ENCODE measurements at regions not wholly inside any gene's neighbourhood (a gene's known extent, or its start where the extent isn't known, plus 50 kb on each side); places are given as distances from the start of the nearest gene placed in this dataset.

- DNase-seq: no peak
These were observed 1010.1 kb upstream of the B3GALT2 start for GRCh38 chr1:194196562-194196961.

- no peak for DNase-seq
These were observed 1008.3 kb upstream of the B3GALT2 start for GRCh38 chr1:194194724-194195123.

- DNase-seq: no peak
These were observed 998.6 kb upstream of the B3GALT2 start for GRCh38 chr1:194184974-194185373.

GRCh38 chr1:194184425-194184824 is 998.0 kb upstream of the B3GALT2 start:
- DNase-seq: no peak

- DNase-seq: no peak
These were observed 995.4 kb upstream of the B3GALT2 start for GRCh38 chr1:194181845-194182244.

- DNase-seq: no peak
These were observed 989.8 kb upstream of the B3GALT2 start for GRCh38 chr1:194176212-194176611.

GRCh38 chr1:194175251-194175650 is 988.8 kb upstream of the B3GALT2 start:
- DNase-seq: no peak

GRCh38 chr1:194174528-194174927 is 988.1 kb upstream of the B3GALT2 start:
- no peak for DNase-seq

GRCh38 chr1:194171596-194171995 is 985.2 kb upstream of the B3GALT2 start:
- DNase-seq: no peak

GRCh38 chr1:194167956-194168640 is 981.7 kb upstream of the B3GALT2 start:
- no peak for DNase-seq

GRCh38 chr1:194164755-194165154 is 978.3 kb upstream of the B3GALT2 start:
- DNase-seq: no peak

GRCh38 chr1:194161591-194161990 is 975.2 kb upstream of the B3GALT2 start:
- no peak for DNase-seq

GRCh38 chr1:194159941-194160340 is 973.5 kb upstream of the B3GALT2 start:
- DNase-seq: no peak

GRCh38 chr1:194155962-194156361 is 969.5 kb upstream of the B3GALT2 start:
- no peak for DNase-seq

- DNase-seq: peak in 1 of 5 donors; percentile 10
These were observed 964.6 kb upstream of the B3GALT2 start for GRCh38 chr1:194151056-194151455.

GRCh38 chr1:194150242-194150641 is 963.8 kb upstream of the B3GALT2 start:
- no peak for DNase-seq

- no peak for DNase-seq
These were observed 946.7 kb upstream of the B3GALT2 start for GRCh38 chr1:194133152-194133551.

- DNase-seq: no peak
These were observed 931.7 kb upstream of the B3GALT2 start for GRCh38 chr1:194118086-194118485.

GRCh38 chr1:194117582-194117981 is 931.2 kb upstream of the B3GALT2 start:
- no peak for DNase-seq

- DNase-seq: no peak
These were observed 927.9 kb upstream of the B3GALT2 start for GRCh38 chr1:194114288-194114687.

GRCh38 chr1:194105381-194105780 is 919.0 kb upstream of the B3GALT2 start:
- no peak for DNase-seq

- DNase-seq: no peak
These were observed 917.9 kb upstream of the B3GALT2 start for GRCh38 chr1:194104247-194104844.

- DNase-seq: no peak
These were observed 917.3 kb upstream of the B3GALT2 start for GRCh38 chr1:194103516-194104246.

- no peak for DNase-seq
These were observed 916.7 kb upstream of the B3GALT2 start for GRCh38 chr1:194103101-194103500.
